IPS-20b (cell line): ENCODE measurements at regions not wholly inside any gene's neighbourhood (a gene's known extent, or its start where the extent isn't known, plus 50 kb on each side); places are given as distances from the start of the nearest gene placed in this dataset.

Source experiments
- H3K27ac ChIP-seq: one replicate; pipeline ENCODE4 v1.5.1; 2013; ENCODE audit warnings: low read length
- H3K27me3 ChIP-seq: 2 replicates; pipeline ENCODE4 v1.6.1; 2013; ENCODE audit warnings: mild to moderate bottlenecking, low read length, inconsistent platforms; ENCODE audit not compliant: insufficient read depth
- H3K36me3 ChIP-seq: 2 replicates; pipeline ENCODE4 v1.6.1; 2013; ENCODE audit warnings: low read depth, mild to moderate bottlenecking, inconsistent platforms, low read length, moderate library complexity; ENCODE audit not compliant: insufficient read depth
- H3K4me1 ChIP-seq: 2 replicates; pipeline ENCODE4 v1.6.1; 2013; ENCODE audit warnings: mild to moderate bottlenecking, control low read depth, inconsistent platforms, low read length, moderate library complexity; ENCODE audit not compliant: insufficient read depth
- H3K4me3 ChIP-seq: 2 replicates; pipeline ENCODE4 v1.5.1; 2013; ENCODE audit warnings: mild to moderate bottlenecking, low read length, inconsistent platforms
- H3K9ac ChIP-seq: 2 replicates; pipeline ENCODE4 v1.6.1; 2013; ENCODE audit warnings: low read depth, mild to moderate bottlenecking, inconsistent platforms, low read length, moderate library complexity
- H3K9me3 ChIP-seq: 2 replicates; pipeline ENCODE4 v1.6.1; 2013; ENCODE audit warnings: mild to moderate bottlenecking, low read depth, low read length, inconsistent platforms; ENCODE audit not compliant: insufficient read depth

DNA sequence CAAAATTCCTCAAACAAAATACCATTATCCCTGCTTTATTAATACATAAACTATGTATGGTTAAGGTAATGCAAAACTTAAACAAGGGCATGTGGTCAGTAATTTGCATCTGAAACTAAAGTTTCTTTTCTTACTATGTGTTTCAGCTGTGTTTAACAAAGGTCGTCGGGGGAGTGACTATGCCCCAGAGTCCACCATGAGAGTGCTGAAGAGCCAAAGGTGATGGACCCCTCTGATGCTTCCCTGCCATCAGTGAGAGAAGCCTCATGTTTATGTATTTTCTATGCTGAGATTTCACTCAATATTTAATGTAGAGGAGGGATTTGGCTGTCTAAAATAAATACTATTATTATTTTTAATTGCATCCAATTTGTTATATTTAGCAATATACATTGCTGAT is 707.2 kb upstream of the REG3G start:
- no peak overlapping the region for H3K4me3 ChIP-seq
- H3K36me3 ChIP-seq, result no peaks in the 10 kb centered on the region
- peaks cover 4% of the 10 kb centered on the region; the same call in 1 of the 2 replicates for H3K4me1 ChIP-seq
- H3K9me3 ChIP-seq, result no peaks in the 10 kb centered on the region; the same call in 1 of the 2 replicates
- H3K27me3 ChIP-seq, result no peaks in the 10 kb centered on the region
- H3K9ac ChIP-seq, result no peak overlapping the region
- H3K27ac ChIP-seq, result no peak overlapping the region

DNA sequence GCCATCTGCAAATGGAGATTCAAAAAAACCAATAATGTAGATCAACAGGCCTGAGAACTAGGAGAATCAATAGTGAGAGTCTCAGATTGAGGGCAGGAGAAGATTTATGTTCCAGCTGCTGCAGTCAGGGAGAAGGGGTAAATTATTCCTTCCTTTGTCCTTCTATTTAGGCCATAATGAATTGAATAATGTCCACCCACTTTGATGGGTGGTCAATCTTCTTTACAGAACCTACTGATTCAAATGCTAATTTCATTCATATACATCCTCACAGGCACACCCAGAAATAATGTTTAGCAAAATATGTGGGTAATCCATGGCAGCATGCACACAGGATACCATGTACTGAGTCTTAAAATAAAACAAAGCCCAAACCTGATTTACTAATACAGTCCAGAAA is 695.3 kb upstream of the REG3G start:
- Histone ChIP-seq H3K27ac (no peak overlapping the region), H3K4me1 (no peaks in the 10 kb centered on the region; the same call in 1 of the 2 replicates), H3K9me3 (no peaks in the 10 kb centered on the region), H3K36me3 (no peaks in the 10 kb centered on the region), H3K9ac (no peak overlapping the region), H3K4me3 (no peak overlapping the region), H3K27me3 (no peaks in the 10 kb centered on the region)

DNA sequence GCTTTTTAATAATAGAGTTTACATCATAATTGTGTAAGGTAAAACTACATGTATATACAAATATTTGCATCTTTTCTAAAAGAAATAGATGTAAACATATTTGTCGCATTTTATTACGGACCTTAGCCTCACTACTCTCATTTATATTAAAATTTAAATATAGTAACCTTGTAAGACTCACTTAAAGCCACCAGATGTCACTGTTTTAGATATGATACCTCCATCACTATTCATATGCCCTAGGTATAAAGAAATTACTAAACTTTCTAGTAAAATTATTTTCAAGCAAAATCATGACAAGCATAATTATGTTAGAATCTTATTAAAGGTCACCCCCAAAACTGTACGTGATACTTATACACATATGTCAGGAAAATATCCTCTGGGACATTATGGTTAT is 674.3 kb upstream of the REG3G start:
- no peaks in the 10 kb centered on the region for H3K9me3 ChIP-seq

DNA sequence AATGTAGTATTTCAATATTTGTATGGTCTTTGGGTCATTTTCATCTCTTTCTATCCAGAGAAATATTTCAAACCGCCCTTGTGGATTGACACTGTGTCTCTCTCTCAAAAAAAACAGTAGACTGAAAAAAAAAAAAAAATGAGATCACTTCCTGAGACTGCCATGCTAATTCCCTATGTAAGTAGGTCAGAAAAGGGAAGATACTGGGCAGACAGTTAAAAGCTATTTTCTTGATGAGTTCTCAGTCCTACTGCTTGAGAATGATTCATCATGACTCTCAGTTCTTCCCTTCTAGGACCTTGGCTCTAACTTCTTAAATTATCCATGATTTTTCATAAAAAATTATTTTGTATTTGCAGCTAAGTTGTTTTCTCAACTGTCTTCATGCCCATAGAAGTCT is 672.3 kb upstream of the REG3G start:
- no peaks in the 10 kb centered on the region for H3K27me3 ChIP-seq
- no peak overlapping the region for H3K27ac ChIP-seq
- no peaks in the 10 kb centered on the region for H3K9me3 ChIP-seq
- no peaks in the 10 kb centered on the region for H3K36me3 ChIP-seq
- peaks cover 8% of the 10 kb centered on the region; the same call in 1 of the 2 replicates for H3K4me1 ChIP-seq
- H3K9ac ChIP-seq, result no peak overlapping the region
- no peak overlapping the region for H3K4me3 ChIP-seq

More for the DNA sequence above, 674.3 kb upstream of the REG3G start:
- no peak overlapping the region for H3K27ac ChIP-seq
- peaks cover 6% of the 10 kb centered on the region; the same call in 1 of the 2 replicates for H3K4me1 ChIP-seq
- no peaks in the 10 kb centered on the region for H3K36me3 ChIP-seq
- no peak overlapping the region for H3K4me3 ChIP-seq
- H3K27me3 ChIP-seq, result no peaks in the 10 kb centered on the region
- H3K9ac ChIP-seq, result no peak overlapping the region

GRCh38 chr2:78355967-78356366 is 669.5 kb upstream of the REG3G start:
- Histone ChIP-seq H3K27ac (no peak overlapping the region), H3K9me3 (no peaks in the 10 kb centered on the region), H3K4me3 (no peak overlapping the region; the same call in 1 of the 2 replicates), H3K9ac (no peak overlapping the region), H3K27me3 (no peaks in the 10 kb centered on the region), H3K36me3 (no peaks in the 10 kb centered on the region), H3K4me1 (peaks cover 8% of the 10 kb centered on the region; the same call in 1 of the 2 replicates)

GRCh38 chr2:78383576-78383975 is 641.9 kb upstream of the REG3G start:
- H3K27me3 ChIP-seq, result no peaks in the 10 kb centered on the region
- H3K4me1 ChIP-seq, result no peaks in the 10 kb centered on the region
- H3K9me3 ChIP-seq, result no peaks in the 10 kb centered on the region
- H3K4me3 ChIP-seq, result no peak overlapping the region
- H3K9ac ChIP-seq, result no peak overlapping the region
- no peaks in the 10 kb centered on the region for H3K36me3 ChIP-seq
- H3K27ac ChIP-seq, result no peak overlapping the region

GRCh38 chr2:78397198-78397597 is 628.3 kb upstream of the REG3G start:
- no peak overlapping the region for H3K9ac ChIP-seq
- H3K9me3 ChIP-seq, result no peaks in the 10 kb centered on the region
- no peak overlapping the region for H3K4me3 ChIP-seq
- H3K36me3 ChIP-seq, result no peaks in the 10 kb centered on the region
- no peaks in the 10 kb centered on the region for H3K27me3 ChIP-seq
- H3K27ac ChIP-seq, result no peak overlapping the region
- no peaks in the 10 kb centered on the region for H3K4me1 ChIP-seq

DNA sequence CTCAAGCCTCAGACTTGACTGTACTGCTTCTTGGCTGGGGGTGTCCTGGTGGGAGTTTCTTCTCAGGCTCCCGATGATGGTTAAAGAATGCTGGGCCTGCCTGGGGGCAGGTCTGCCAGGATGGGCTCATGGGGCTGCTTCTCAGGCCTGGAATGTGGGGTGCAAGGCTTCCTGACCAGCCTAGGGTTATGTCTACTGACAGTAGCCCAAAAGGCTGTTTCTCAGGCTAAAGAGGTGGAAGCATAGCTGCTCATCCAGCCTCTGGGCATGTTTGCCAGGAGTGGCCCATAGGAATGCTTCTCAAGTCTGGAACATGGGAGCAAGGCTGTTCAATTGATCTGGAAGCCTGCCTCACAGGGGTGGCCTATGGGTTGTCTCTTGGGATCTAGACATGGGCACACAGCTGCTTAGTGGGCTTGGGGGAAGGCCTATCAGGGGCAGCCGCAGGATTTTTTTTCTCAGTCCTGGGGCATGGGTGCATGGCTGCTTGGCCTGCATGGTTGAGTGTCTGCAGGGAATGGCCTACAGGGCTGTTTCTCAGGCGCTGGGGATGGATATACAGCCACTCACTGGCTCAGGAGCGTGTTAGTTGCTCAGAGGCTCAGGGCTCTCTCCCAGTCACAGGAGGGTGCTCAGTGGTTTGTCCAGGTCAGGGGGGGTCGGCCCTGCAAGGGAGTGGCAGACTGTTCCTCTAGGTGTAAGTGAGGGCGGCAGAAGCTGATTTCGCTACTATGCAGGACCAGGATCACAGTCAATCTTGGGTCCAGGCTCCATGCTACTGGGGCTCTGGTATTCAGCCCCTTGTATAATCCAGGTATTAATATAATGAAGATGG is 617.3 kb upstream of the REG3G start:
- H3K4me3 ChIP-seq, result no peak overlapping the region
- no peaks in the 10 kb centered on the region for H3K36me3 ChIP-seq
- H3K27me3 ChIP-seq, result no peaks in the 10 kb centered on the region
- no peak overlapping the region for H3K9ac ChIP-seq
- no peaks in the 10 kb centered on the region for H3K9me3 ChIP-seq
- no peaks in the 10 kb centered on the region for H3K4me1 ChIP-seq
- H3K27ac ChIP-seq, result no peak overlapping the region

DNA sequence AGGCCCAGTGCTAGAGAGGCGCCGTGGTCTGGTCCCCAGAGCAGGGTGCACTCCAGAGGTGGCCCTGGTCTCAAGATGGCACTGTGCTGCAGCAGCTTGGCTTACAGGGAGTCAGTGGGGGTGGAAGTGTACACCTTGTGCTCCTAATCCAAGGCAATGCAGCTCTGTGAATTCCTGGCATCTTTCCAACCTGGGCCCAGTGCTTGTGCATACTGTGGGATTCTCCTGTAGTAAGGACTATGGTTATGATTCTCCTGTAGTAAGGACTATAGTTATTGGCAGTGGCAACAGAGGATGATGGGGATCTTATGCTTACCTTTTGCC is 616.7 kb upstream of the REG3G start:
- H3K36me3 ChIP-seq, result no peaks in the 10 kb centered on the region
- no peak overlapping the region for H3K4me3 ChIP-seq
- H3K27ac ChIP-seq, result no peak overlapping the region
- H3K27me3 ChIP-seq, result no peaks in the 10 kb centered on the region
- H3K9me3 ChIP-seq, result no peaks in the 10 kb centered on the region
- H3K4me1 ChIP-seq, result no peaks in the 10 kb centered on the region
- no peak overlapping the region for H3K9ac ChIP-seq

- Histone ChIP-seq H3K27me3 (no peaks in the 10 kb centered on the region), H3K9ac (no peak overlapping the region), H3K9me3 (no peaks in the 10 kb centered on the region), H3K4me3 (no peak overlapping the region), H3K36me3 (no peaks in the 10 kb centered on the region), H3K4me1 (no peaks in the 10 kb centered on the region), H3K27ac (no peak overlapping the region)
These were observed 614.2 kb upstream of the REG3G start for GRCh38 chr2:78411303-78411702.

DNA sequence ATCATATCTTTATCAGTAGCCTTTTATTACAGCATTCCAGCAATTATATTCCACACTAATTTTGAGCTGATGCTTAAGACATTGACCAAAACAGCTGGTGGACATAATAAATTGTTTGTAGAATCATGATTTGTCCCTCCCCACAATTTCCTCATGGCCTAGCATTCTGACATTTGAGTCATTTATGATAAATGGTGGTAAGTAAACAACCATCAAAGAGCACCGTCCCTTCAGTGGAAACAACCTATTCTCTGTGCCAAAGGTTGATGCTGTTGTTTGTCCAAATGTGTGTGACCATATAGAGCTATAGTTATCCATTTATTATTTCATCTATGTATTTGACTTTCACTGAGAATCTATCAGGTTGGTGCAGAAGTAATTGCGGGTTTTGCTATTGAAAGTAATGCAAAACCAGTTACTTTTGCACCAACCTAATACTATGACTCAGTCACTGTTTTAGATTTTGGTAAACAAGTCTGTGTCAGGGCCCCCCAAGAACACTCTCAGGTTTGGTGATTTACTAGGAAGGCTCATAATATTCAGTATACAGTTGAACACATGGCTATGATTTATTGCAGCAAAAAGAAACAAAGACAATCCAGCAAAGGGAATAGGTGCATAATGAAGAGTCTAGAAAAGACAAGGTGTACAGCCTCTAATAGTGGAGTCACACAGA is 608.7 kb upstream of the REG3G start:
- Histone ChIP-seq H3K36me3 (no peaks in the 10 kb centered on the region), H3K4me1 (no peaks in the 10 kb centered on the region), H3K9me3 (no peaks in the 10 kb centered on the region), H3K4me3 (no peak overlapping the region), H3K27me3 (no peaks in the 10 kb centered on the region), H3K27ac (no peak overlapping the region), H3K9ac (no peak overlapping the region)

GRCh38 chr2:78417355-78417754 is 608.1 kb upstream of the REG3G start:
- H3K9me3 ChIP-seq, result no peaks in the 10 kb centered on the region
- no peaks in the 10 kb centered on the region for H3K36me3 ChIP-seq
- H3K27me3 ChIP-seq, result no peaks in the 10 kb centered on the region
- H3K4me3 ChIP-seq, result no peak overlapping the region
- H3K4me1 ChIP-seq, result no peaks in the 10 kb centered on the region
- no peak overlapping the region for H3K9ac ChIP-seq
- no peak overlapping the region for H3K27ac ChIP-seq
